ENCODE measurements at regions not wholly inside any gene's neighbourhood (a gene's known extent, or its start where the extent isn't known, plus 50 kb on each side); places are given as distances from the start of the nearest gene placed in this dataset.
A peak's percentile ranks its signal among the peaks of the same experiment; 100 is the strongest.

DNA sequence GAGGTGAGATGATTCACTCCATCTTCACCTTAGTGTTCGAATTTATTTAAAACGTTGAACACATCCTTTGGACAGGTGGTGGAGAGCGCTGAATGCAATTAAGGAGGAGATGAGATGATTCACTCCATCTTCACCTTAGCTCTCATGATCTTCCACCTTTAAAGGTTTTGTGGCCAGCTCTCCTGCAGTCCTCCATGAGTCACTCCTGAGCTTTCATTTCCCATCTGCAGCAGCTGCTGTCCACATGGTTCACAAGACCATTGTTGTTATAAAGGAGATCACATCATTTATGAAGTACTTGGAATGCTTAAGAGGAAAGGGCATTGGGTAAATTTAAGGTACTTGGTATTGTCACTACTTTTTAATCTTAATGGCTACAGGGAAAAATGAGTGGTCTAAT, 298.5 kb downstream of the PAX3 start:
- Histone ChIP-seq H2BK120ac (ENCODE audit: low read depth, low read length) (no peak overlapping the region), H3K4me2 (ENCODE audit: low read depth, low read length) (no peak overlapping the region), H3K9me1 (ENCODE audit: insufficient read depth, low read length) (peaks cover 8% of the 10 kb centered on the region; the same call in 1 of the 2 replicates), H4K91ac (ENCODE audit: insufficient read depth, low read depth, low read length) (no peak overlapping the region), H3K4me3 (ENCODE audit: insufficient read depth, low read depth, low read length) (no peak overlapping the region), H3K27ac (ENCODE audit: insufficient read depth, low read length) (no peak overlapping the region), H2AK9ac (replicated peaks; ENCODE audit: low read depth, low read length, poor library complexity) (no peak overlapping the region), H4K5ac (ENCODE audit: low read depth, low read length) (no peak overlapping the region), H2AK5ac (ENCODE audit: low read depth, low read length) (no peak overlapping the region), H2AFZ (replicated peaks; ENCODE audit: low read length, poor library complexity) (no peak overlapping the region), H3K79me1 (ENCODE audit: low read depth in 1 of 2, low read length in 2 of 2) (no peaks in the 10 kb centered on the region), H4K8ac (ENCODE audit: low read depth in 2 of 2, low read length in 2 of 2) (no peak overlapping the region), H3K9ac (ENCODE audit: low read depth, low read length) (no peak overlapping the region), H3K56ac (ENCODE audit: extremely low read depth, insufficient read depth, low read length) (no peak overlapping the region), H2BK15ac (ENCODE audit: low read depth, low read length) (no peak overlapping the region), H3K9me3 (ENCODE audit: control insufficient read depth, insufficient read depth, low read length) (no peaks in the 10 kb centered on the region), H3K36me3 (ENCODE audit: control insufficient read depth, insufficient read depth, low read length) (no peaks in the 10 kb centered on the region), H4K20me1 (ENCODE audit: insufficient read depth, low read length) (peaks cover 5% of the 10 kb centered on the region; the same call in 1 of the 2 replicates), H2BK5ac (ENCODE audit: low read depth, low read length, poor library complexity, severe bottlenecking) (no peak overlapping the region), H3K27me3 (ENCODE audit: control insufficient read depth, insufficient read depth, low read length) (no peaks in the 10 kb centered on the region; the same call in 1 of the 2 replicates), H3K14ac (replicated peaks; ENCODE audit: low read depth, low read length) (no peak overlapping the region), H3K4me1 (ENCODE audit: control insufficient read depth, insufficient read depth, low read length) (peaks cover 3% of the 10 kb centered on the region), H3K4ac (ENCODE audit: low read depth, low read length) (no peak overlapping the region), H3K23ac (ENCODE audit: low read depth, low read length) (no peak overlapping the region), H2BK20ac (ENCODE audit: low read depth, low read length) (0 out of 2 replicates have a peak overlapping the region, but pooled peaks have one; percentile 12), H3K18ac (ENCODE audit: low read depth, low read length) (no peak overlapping the region)
- ATAC-seq (ENCODE audit: low read depth) (no peak), DNase-seq (peak; percentile 95)
- intact Hi-C loops (cut with micrococcal nuclease), result no loop called here
- WGBS, 2 experiments (ENCODE audit: extremely low coverage in 2 of 2, insufficient read length in 1 of 2), result no CpG with 5 or more reads among the region's 3 CpGs
- ChIA-PET POLR2A (ENCODE audit: unreplicated experiment) (no interaction called here), CTCF (no interaction called here)
- TF ChIP-seq ELK1 (IDR thresholded peaks at IDR 0.05; ENCODE audit: borderline replicate concordance, low read depth, low read length) (no peak), FOS (IDR thresholded peaks at IDR 0.05; ENCODE audit: low read depth, low read length) (peak; percentile 61; the same call in 1 of the 2 replicates)
- BruUV-seq (replicated peaks), result no TSS peak
- dilution Hi-C loops (cut with HindIII; ENCODE audit: low sequenced_read_pairs, unreplicated experiment), result no loop called here
- in situ Hi-C loops (cut with MboI; ENCODE audit: low sequenced_read_pairs), result no loop called here
